Neural cell (in vitro differentiated cells): ENCODE measurements at regions not wholly inside any gene's neighbourhood (a gene's known extent, or its start where the extent isn't known, plus 50 kb on each side); places are given as distances from the start of the nearest gene placed in this dataset.

Experiments used
- H2AFZ ChIP-seq: fragments of 200-600, 300-800 bp; sonication (generic), shearing (Covaris generic); 2 replicates; pipeline ENCODE4 v1.6.0; 2014; ENCODE audit warnings: low read depth, mild to moderate bottlenecking, antibody characterized with exemption, low read length, moderate library complexity
- H3F3A ChIP-seq: fragments of 200-600 bp; shearing (Covaris generic); 2 replicates; pipeline ENCODE4 v1.6.1; 2016; ENCODE audit warnings: mild to moderate bottlenecking, moderate library complexity, mixed read lengths, antibody characterized with exemption, low read length; ENCODE audit not compliant: insufficient read depth, poor library complexity, severe bottlenecking
- H3K27ac ChIP-seq: fragments of 200-600, 300-800 bp; sonication (generic), shearing (Covaris generic); 2 replicates; pipeline ENCODE4 v1.5.1; 2014; ENCODE audit warnings: mild to moderate bottlenecking, low read length, moderate library complexity
- H3K27me3 ChIP-seq: fragments of 300-800, 200-600 bp; sonication (generic), shearing (Covaris generic); 2 replicates; pipeline ENCODE4 v1.6.0; 2014; ENCODE audit warnings: mild to moderate bottlenecking, low read depth, low read length, moderate library complexity; ENCODE audit not compliant: insufficient read depth
- H3K36me3 ChIP-seq: fragments of 300-800, 200-600 bp; sonication (generic), shearing (Covaris generic); 2 replicates; pipeline ENCODE4 v1.5.1; 2014; ENCODE audit warnings: mild to moderate bottlenecking, antibody characterized with exemption, low read length, moderate library complexity; ENCODE audit not compliant: insufficient read depth
- H3K4me2 ChIP-seq: fragments of 300-800, 200-600 bp; sonication (generic), shearing (Covaris generic); 2 replicates; pipeline ENCODE4 v1.6.0; 2014; ENCODE audit warnings: mild to moderate bottlenecking, low read length
- H3K4me3 ChIP-seq: fragments of 300-800, 200-600 bp; sonication (generic), shearing (Covaris generic); 2 replicates; pipeline ENCODE4 v1.5.1; 2014; ENCODE audit warnings: mild to moderate bottlenecking, low read length, moderate library complexity
- H3K79me2 ChIP-seq: fragments of 200-600 bp; shearing (Covaris generic); replicated peaks from 2 replicates; pipeline ENCODE4 v1.6.0; 2014; ENCODE audit warnings: mild to moderate bottlenecking, low read length, moderate library complexity; ENCODE audit not compliant: insufficient read depth
- H3K9ac ChIP-seq: fragments of 300-800, 200-600 bp; sonication (generic), shearing (Covaris generic); 2 replicates; pipeline ENCODE4 v1.6.1; 2016; ENCODE audit warnings: mild to moderate bottlenecking, low read length, mixed read lengths
- H3K9me2 ChIP-seq: fragments of 200-600 bp; shearing (Covaris generic); 2 replicates; pipeline ENCODE4 v1.6.1; 2016; ENCODE audit warnings: mild to moderate bottlenecking, low read length, mixed read lengths; ENCODE audit not compliant: insufficient read depth
- H3K9me3 ChIP-seq: fragments of 200-600, 300-800 bp; sonication (generic), shearing (Covaris generic); 2 replicates; pipeline ENCODE4 v1.6.1; 2016; ENCODE audit warnings: mild to moderate bottlenecking, mixed run types, low read length, moderate library complexity, mixed read lengths
- H4K20me1 ChIP-seq: fragments of 200-600 bp; shearing (Covaris generic); 2 replicates; pipeline ENCODE4 v1.6.1; 2016; ENCODE audit warnings: mild to moderate bottlenecking, mixed run types; ENCODE audit not compliant: insufficient read depth
- CTCF ChIP-seq: fragments of 450-650 bp; IDR thresholded peaks from 2 replicates; pipeline ENCODE4 v1.5.1; 2014; ENCODE audit warnings: antibody characterized with exemption, mild to moderate bottlenecking, moderate library complexity; ENCODE audit not compliant: poor library complexity, severe bottlenecking
- MXI1 ChIP-seq: fragments of 450-650 bp; conservative IDR thresholded peaks from 2 replicates; pipeline ENCODE4 v1.6.1; 2014; ENCODE audit warnings: antibody characterized with exemption, mild to moderate bottlenecking; ENCODE audit not compliant: poor library complexity, severe bottlenecking
- RAD21 ChIP-seq: fragments of 450-650 bp; conservative IDR thresholded peaks from 2 replicates; pipeline ENCODE4 v1.6.1; 2014; ENCODE audit warnings: antibody characterized with exemption, mild to moderate bottlenecking, moderate library complexity
- REST ChIP-seq: IDR thresholded peaks from 2 replicates; pipeline ENCODE4 v1.6.1; 2012; ENCODE audit warnings: borderline replicate concordance
- SMC3 ChIP-seq: fragments of 450-650 bp; conservative IDR thresholded peaks from 2 replicates; pipeline ENCODE4 v1.6.1; 2014; ENCODE audit warnings: antibody characterized with exemption, mild to moderate bottlenecking, moderate library complexity; ENCODE audit not compliant: poor library complexity

- no peak overlapping the region for H3K4me2 ChIP-seq
- H3K36me3 ChIP-seq = no peaks in the 10 kb centered on the region
- H3K9me3 ChIP-seq = no peaks in the 10 kb centered on the region
- H3K9ac ChIP-seq = no peak overlapping the region
- no peaks in the 10 kb centered on the region for H3K9me2 ChIP-seq
- peak overlapping the region; percentile 21 for H3K27ac ChIP-seq
- H3F3A ChIP-seq = no peaks in the 10 kb centered on the region
- no peak overlapping the region for H2AFZ ChIP-seq
- H3K4me3 ChIP-seq = no peak overlapping the region
- H3K27me3 ChIP-seq = no peaks in the 10 kb centered on the region
- TF ChIP-seq CTCF = no peak
- peak; percentile 30 for TF ChIP-seq REST
- TF ChIP-seq RAD21 = no peak
- no peak for TF ChIP-seq MXI1
- no peak for TF ChIP-seq SMC3
- no peaks in the 10 kb centered on the region for H3K79me2 ChIP-seq
- no peaks in the 10 kb centered on the region for H4K20me1 ChIP-seq
Measured at GRCh38 chr10:14384116-14384730, 53.5 kb upstream of the FRMD4A start.

- Histone ChIP-seq H4K20me1 (no peaks in the 10 kb centered on the region), H3K9ac (no peak overlapping the region), H2AFZ (no peak overlapping the region)
Measured at GRCh38 chr10:14383266-14383665, 52.5 kb upstream of the FRMD4A start.

More at GRCh38 chr10:14383266-14383665, 52.5 kb upstream of the FRMD4A start:
- H3K4me2 ChIP-seq = no peak overlapping the region
- H3K27ac ChIP-seq = no peak overlapping the region
- H3K9me2 ChIP-seq = no peaks in the 10 kb centered on the region
- H3K36me3 ChIP-seq = no peaks in the 10 kb centered on the region
- TF ChIP-seq MXI1 = no peak
- no peak for TF ChIP-seq REST
- TF ChIP-seq SMC3 = no peak
- no peaks in the 10 kb centered on the region for H3F3A ChIP-seq
- H3K9me3 ChIP-seq = no peaks in the 10 kb centered on the region
- no peaks in the 10 kb centered on the region for H3K27me3 ChIP-seq
- no peaks in the 10 kb centered on the region for H3K79me2 ChIP-seq
- H3K4me3 ChIP-seq = no peak overlapping the region
